ENCODE measurements at regions not wholly inside any gene's neighbourhood (a gene's known extent, or its start where the extent isn't known, plus 50 kb on each side); places are given as distances from the start of the nearest gene placed in this dataset.
A peak's percentile ranks its signal among the peaks of the same experiment; 100 is the strongest.
"Not testable (repeated sequence)": the region's sequence is repeated elsewhere in the genome, so short reads cannot be mapped to it uniquely, and the experiment has no call there.

- no peak for DNase-seq (ENCODE audit: low read depth)
These were observed 133.8 kb upstream of the RFX3 start for GRCh38 chr9:3659647-3660046.

GRCh38 chr9:3658964-3659363 is 133.2 kb upstream of the RFX3 start:
- DNase-seq (ENCODE audit: low read depth), result no peak

GRCh38 chr9:3656224-3656623 is 130.4 kb upstream of the RFX3 start:
- DNase-seq (ENCODE audit: low read depth), result no peak

- DNase-seq (ENCODE audit: low read depth), result no peak
These were observed 125.3 kb upstream of the RFX3 start for GRCh38 chr9:3650994-3651622.

- DNase-seq (ENCODE audit: low read depth), result no peak
These were observed 123.0 kb upstream of the RFX3 start for GRCh38 chr9:3648722-3649246.

GRCh38 chr9:3648266-3648665 is 122.5 kb upstream of the RFX3 start:
- DNase-seq (ENCODE audit: low read depth), result no peak

GRCh38 chr9:3647652-3648051 is 121.9 kb upstream of the RFX3 start:
- no peak for DNase-seq (ENCODE audit: low read depth)

GRCh38 chr9:3646226-3646625 is 120.4 kb upstream of the RFX3 start:
- DNase-seq (ENCODE audit: low read depth), result no peak

- not testable (repeated sequence) for DNase-seq (ENCODE audit: low read depth)
These were observed 116.3 kb upstream of the RFX3 start for GRCh38 chr9:3642075-3642474.

- no peak for DNase-seq (ENCODE audit: low read depth)
These were observed 103.7 kb upstream of the RFX3 start for GRCh38 chr9:3629495-3629894.

GRCh38 chr9:3628239-3628638 is 102.4 kb upstream of the RFX3 start:
- no peak for DNase-seq (ENCODE audit: low read depth)

GRCh38 chr9:3608011-3608410 is 82.2 kb upstream of the RFX3 start:
- no peak for DNase-seq (ENCODE audit: low read depth)

- DNase-seq (ENCODE audit: low read depth), result no peak
These were observed 74.9 kb upstream of the RFX3 start for GRCh38 chr9:3600672-3601071.

- no peak for DNase-seq (ENCODE audit: low read depth)
These were observed 72.0 kb upstream of the RFX3 start for GRCh38 chr9:3597792-3598191.

GRCh38 chr9:3586066-3586465 is 60.3 kb upstream of the RFX3 start:
- no peak for DNase-seq (ENCODE audit: low read depth)

GRCh38 chr9:3585606-3586005 is 59.8 kb upstream of the RFX3 start:
- no peak for DNase-seq (ENCODE audit: low read depth)

GRCh38 chr9:3578786-3579185 is 53.0 kb upstream of the RFX3 start:
- peak; percentile 23 for DNase-seq (ENCODE audit: low read depth)

GRCh38 chr9:3576328-3576727 is 50.5 kb upstream of the RFX3 start:
- no peak for DNase-seq (ENCODE audit: low read depth)

GRCh38 chr9:3575821-3576220 is 50.0 kb upstream of the RFX3 start:
- no peak for DNase-seq (ENCODE audit: low read depth)
